GM20000 (cell line): ENCODE measurements at regions not wholly inside any gene's neighbourhood (a gene's known extent, or its start where the extent isn't known, plus 50 kb on each side); places are given as distances from the start of the nearest gene placed in this dataset.
A peak's percentile ranks its signal among the peaks of the same experiment; 100 is the strongest.
"Not testable (repeated sequence)": the region's sequence is repeated elsewhere in the genome, so short reads cannot be mapped to it uniquely, and the experiment has no call there.

Experiments used
- DNase-seq: peaks from one replicate; pipeline ENCODE4 v3.0.0; 2012; ENCODE audit warnings: low spot score
- CTCF ChIP-seq: IDR thresholded peaks from 2 replicates; pipeline ENCODE4 v1.5.1; 2012; ENCODE audit warnings: mild to moderate bottlenecking, control low read depth; ENCODE audit errors: extremely low read depth, missing control alignments

GRCh38 chr2:125330133-125330532 is 1305.0 kb downstream of the CNTNAP5 start:
- DNase-seq, result peak; percentile 17
- no peak for TF ChIP-seq CTCF

- TF ChIP-seq CTCF, result no peak
Measured at GRCh38 chr2:125341353-125341752, 1314.6 kb upstream of the GYPC start.

GRCh38 chr2:125353542-125353941 is 1302.4 kb upstream of the GYPC start:
- not testable (repeated sequence) for DNase-seq

More at GRCh38 chr2:125341353-125341752, 1314.6 kb upstream of the GYPC start:
- DNase-seq, result no peak

GRCh38 chr2:125364192-125364983 is 1291.6 kb upstream of the GYPC start:
- DNase-seq, result no peak
- no peak for TF ChIP-seq CTCF

- TF ChIP-seq CTCF, result no peak
- no peak for DNase-seq
Measured at GRCh38 chr2:125364984-125365265, 1291.0 kb upstream of the GYPC start.

GRCh38 chr2:125371867-125372266 is 1284.1 kb upstream of the GYPC start:
- no peak for TF ChIP-seq CTCF
- no peak for DNase-seq

- DNase-seq, result no peak
- no peak for TF ChIP-seq CTCF
Measured at GRCh38 chr2:125373293-125373692, 1282.7 kb upstream of the GYPC start.

GRCh38 chr2:125386074-125386473 is 1269.9 kb upstream of the GYPC start:
- TF ChIP-seq CTCF, result no peak
- no peak for DNase-seq
